ENCODE measurements at regions not wholly inside any gene's neighbourhood (a gene's known extent, or its start where the extent isn't known, plus 50 kb on each side); places are given as distances from the start of the nearest gene placed in this dataset.

DNA sequence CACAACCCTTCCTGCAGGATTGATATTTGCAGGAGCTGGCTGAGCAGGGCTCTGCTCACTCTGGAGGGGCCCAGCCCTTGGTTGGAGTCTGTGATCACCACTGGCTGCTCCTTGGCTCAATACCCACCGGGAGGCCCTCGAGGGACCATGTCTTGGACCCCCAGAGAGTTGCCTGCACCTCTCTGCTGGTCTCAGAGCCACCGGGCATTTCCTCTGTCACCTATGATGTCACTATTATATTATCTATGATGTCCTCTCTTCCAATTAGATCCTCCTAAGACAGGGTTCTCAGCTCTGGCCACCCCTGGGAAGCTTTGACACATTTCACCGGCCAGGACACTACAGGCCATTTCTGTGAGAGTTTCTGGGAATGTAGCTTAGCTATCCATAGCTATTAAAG is 113.1 kb downstream of the PDCL3 start:
- no peaks in the 10 kb centered on the region for H3K9me3 ChIP-seq (ENCODE audit: low read depth)
- no peak overlapping the region for H3K4me2 ChIP-seq
- H3K27me3 ChIP-seq: no peaks in the 10 kb centered on the region
- H2AFZ ChIP-seq: no peak overlapping the region
- H4K20me1 ChIP-seq (ENCODE audit: insufficient read depth, poor library complexity, severe bottlenecking): no peaks in the 10 kb centered on the region
- H3K4me1 ChIP-seq (ENCODE audit: insufficient read depth): no peaks in the 10 kb centered on the region
- H3K27ac ChIP-seq: no peak overlapping the region
- no peaks in the 10 kb centered on the region for H3K36me3 ChIP-seq (replicated peaks; ENCODE audit: insufficient read depth, low read depth)
- TF ChIP-seq EZH2 (IDR thresholded peaks at IDR 0.05; ENCODE audit: borderline replicate concordance) (no peak), EZH2phosphoT487 (IDR thresholded peaks at IDR 0.05; ENCODE audit: low read depth, severe bottlenecking, unreplicated experiment) (no peak)
- TF ChIP-seq, protein P1, sequence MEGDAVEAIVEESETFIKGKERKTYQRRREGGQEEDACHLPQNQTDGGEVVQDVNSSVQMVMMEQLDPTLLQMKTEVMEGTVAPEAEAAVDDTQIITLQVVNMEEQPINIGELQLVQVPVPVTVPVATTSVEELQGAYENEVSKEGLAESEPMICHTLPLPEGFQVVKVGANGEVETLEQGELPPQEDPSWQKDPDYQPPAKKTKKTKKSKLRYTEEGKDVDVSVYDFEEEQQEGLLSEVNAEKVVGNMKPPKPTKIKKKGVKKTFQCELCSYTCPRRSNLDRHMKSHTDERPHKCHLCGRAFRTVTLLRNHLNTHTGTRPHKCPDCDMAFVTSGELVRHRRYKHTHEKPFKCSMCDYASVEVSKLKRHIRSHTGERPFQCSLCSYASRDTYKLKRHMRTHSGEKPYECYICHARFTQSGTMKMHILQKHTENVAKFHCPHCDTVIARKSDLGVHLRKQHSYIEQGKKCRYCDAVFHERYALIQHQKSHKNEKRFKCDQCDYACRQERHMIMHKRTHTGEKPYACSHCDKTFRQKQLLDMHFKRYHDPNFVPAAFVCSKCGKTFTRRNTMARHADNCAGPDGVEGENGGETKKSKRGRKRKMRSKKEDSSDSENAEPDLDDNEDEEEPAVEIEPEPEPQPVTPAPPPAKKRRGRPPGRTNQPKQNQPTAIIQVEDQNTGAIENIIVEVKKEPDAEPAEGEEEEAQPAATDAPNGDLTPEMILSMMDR (IDR thresholded peaks at IDR 0.05; ENCODE audit: poor library complexity): no peak
- DNase-seq (ENCODE audit: low spot score): no peak
- H3K9me2 ChIP-seq (replicated peaks; ENCODE audit: insufficient read depth): no peaks in the 10 kb centered on the region
- 63% methylated on average over 4 of the region's 4 CpGs for WGBS (ENCODE audit: low lambda C conversion rate, missing lambda C conversion rate)
- H3K4me3 ChIP-seq: no peak overlapping the region
- no peaks in the 10 kb centered on the region for H3K79me2 ChIP-seq

GRCh38 chr2:100676346-100676745 is 113.6 kb downstream of the PDCL3 start:
- H3K79me2 ChIP-seq: no peaks in the 10 kb centered on the region
- H3K4me3 ChIP-seq: no peak overlapping the region
- no peaks in the 10 kb centered on the region for H3K9me2 ChIP-seq (replicated peaks; ENCODE audit: insufficient read depth)
- H3K27me3 ChIP-seq: no peaks in the 10 kb centered on the region
- TF ChIP-seq EZH2 (IDR thresholded peaks at IDR 0.05; ENCODE audit: borderline replicate concordance): no peak
- TF ChIP-seq EZH2phosphoT487 (IDR thresholded peaks at IDR 0.05; ENCODE audit: low read depth, severe bottlenecking, unreplicated experiment): no peak
- TF ChIP-seq, protein P1 (IDR thresholded peaks at IDR 0.05; ENCODE audit: poor library complexity): no peak
- H4K20me1 ChIP-seq (ENCODE audit: insufficient read depth, poor library complexity, severe bottlenecking): no peaks in the 10 kb centered on the region
- H3K27ac ChIP-seq: no peak overlapping the region
- no peaks in the 10 kb centered on the region for H3K36me3 ChIP-seq (replicated peaks; ENCODE audit: insufficient read depth, low read depth)
- H3K4me2 ChIP-seq: no peak overlapping the region
- WGBS (ENCODE audit: low lambda C conversion rate, missing lambda C conversion rate): 45% methylated on average over 4 of the region's 4 CpGs
- DNase-seq (ENCODE audit: low spot score): no peak
- no peaks in the 10 kb centered on the region for H3K4me1 ChIP-seq (ENCODE audit: insufficient read depth)
- H3K9me3 ChIP-seq (ENCODE audit: low read depth): no peaks in the 10 kb centered on the region
- H2AFZ ChIP-seq: no peak overlapping the region

DNA sequence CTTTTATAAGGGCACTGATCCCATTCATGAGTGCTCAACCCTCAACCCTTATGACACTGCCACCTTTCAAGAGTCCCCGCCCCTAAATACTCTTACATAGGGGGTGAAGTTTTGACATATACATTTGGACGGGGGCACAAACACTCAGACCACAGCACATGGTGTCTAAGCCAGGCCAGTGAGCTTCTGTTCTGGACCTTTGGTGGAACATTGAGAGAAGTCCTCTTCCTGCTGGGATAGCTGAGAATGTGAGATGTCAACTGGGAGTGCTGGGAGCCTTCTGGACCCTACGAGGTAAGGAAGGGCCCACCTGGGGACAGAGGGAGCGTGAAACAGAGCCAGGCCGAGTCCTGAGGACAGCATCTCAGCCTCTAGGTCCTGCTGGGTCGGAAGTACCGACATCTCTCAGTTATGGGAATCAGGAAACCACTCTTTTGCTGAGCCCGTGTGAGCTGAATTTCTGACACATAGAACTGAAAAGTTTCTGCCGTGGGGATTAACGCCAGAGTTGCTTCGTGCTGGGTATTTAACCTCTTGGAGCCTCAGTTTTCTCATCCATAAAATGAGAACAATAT is 114.9 kb downstream of the PDCL3 start:
- no peak overlapping the region for H2AFZ ChIP-seq
- no peak overlapping the region for H3K27ac ChIP-seq
- DNase-seq (ENCODE audit: low spot score): no peak
- H3K79me2 ChIP-seq: no peaks in the 10 kb centered on the region
- no peak overlapping the region for H3K4me3 ChIP-seq
- H3K4me2 ChIP-seq: no peak overlapping the region
- no peaks in the 10 kb centered on the region for H4K20me1 ChIP-seq (ENCODE audit: insufficient read depth, poor library complexity, severe bottlenecking)
- no peaks in the 10 kb centered on the region for H3K36me3 ChIP-seq (replicated peaks; ENCODE audit: insufficient read depth, low read depth)
- WGBS (ENCODE audit: low lambda C conversion rate, missing lambda C conversion rate): 94% methylated on average over 11 of the region's 11 CpGs
- no peaks in the 10 kb centered on the region for H3K27me3 ChIP-seq
- TF ChIP-seq, protein P1 (IDR thresholded peaks at IDR 0.05; ENCODE audit: poor library complexity): no peak
- H3K4me1 ChIP-seq (ENCODE audit: insufficient read depth): no peaks in the 10 kb centered on the region
- no peaks in the 10 kb centered on the region for H3K9me2 ChIP-seq (replicated peaks; ENCODE audit: insufficient read depth)
- H3K9me3 ChIP-seq (ENCODE audit: low read depth): no peaks in the 10 kb centered on the region

DNA sequence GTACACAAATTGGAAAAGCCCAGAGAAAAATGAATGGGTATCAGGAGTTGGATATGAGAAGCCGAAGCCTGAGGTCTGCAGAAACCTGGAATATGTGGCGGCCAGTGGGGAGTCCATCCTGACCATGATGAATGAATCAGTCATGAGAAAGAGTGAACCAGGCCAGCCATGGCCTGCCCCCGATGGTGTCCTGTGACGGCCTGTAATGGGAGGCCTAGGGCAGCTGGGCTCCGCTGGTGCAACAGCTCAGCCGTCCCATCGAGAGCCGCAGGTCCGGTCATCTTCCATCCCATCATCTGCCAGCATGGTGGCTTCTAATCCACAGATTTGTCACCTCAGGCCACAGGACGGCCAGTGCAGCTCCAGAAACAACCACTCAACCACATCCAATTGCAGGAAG is 116.4 kb downstream of the PDCL3 start:
- Histone ChIP-seq H3K4me1 (ENCODE audit: insufficient read depth) (no peaks in the 10 kb centered on the region), H3K36me3 (replicated peaks; ENCODE audit: insufficient read depth, low read depth) (no peaks in the 10 kb centered on the region), H3K4me3 (no peak overlapping the region), H3K27me3 (no peaks in the 10 kb centered on the region), H3K4me2 (no peak overlapping the region), H2AFZ (no peak overlapping the region), H3K79me2 (no peaks in the 10 kb centered on the region), H4K20me1 (ENCODE audit: insufficient read depth, poor library complexity, severe bottlenecking) (no peaks in the 10 kb centered on the region), H3K27ac (no peak overlapping the region), H3K9me3 (ENCODE audit: low read depth) (no peaks in the 10 kb centered on the region), H3K9me2 (replicated peaks; ENCODE audit: insufficient read depth) (no peaks in the 10 kb centered on the region)
- no peak for TF ChIP-seq EZH2 (IDR thresholded peaks at IDR 0.05; ENCODE audit: borderline replicate concordance)
- TF ChIP-seq, protein P1 (IDR thresholded peaks at IDR 0.05; ENCODE audit: poor library complexity): no peak
- TF ChIP-seq EZH2phosphoT487 (IDR thresholded peaks at IDR 0.05; ENCODE audit: low read depth, severe bottlenecking, unreplicated experiment): no peak
- WGBS (ENCODE audit: low lambda C conversion rate, missing lambda C conversion rate): 93% methylated on average over 10 of the region's 10 CpGs
- no peak for DNase-seq (ENCODE audit: low spot score)
